ENCODE measurements at regions not wholly inside any gene's neighbourhood (a gene's known extent, or its start where the extent isn't known, plus 50 kb on each side); places are given as distances from the start of the nearest gene placed in this dataset.
A peak's percentile ranks its signal among the peaks of the same experiment; 100 is the strongest.
"Not testable (repeated sequence)": the region's sequence is repeated elsewhere in the genome, so short reads cannot be mapped to it uniquely, and the experiment has no call there.

DNA sequence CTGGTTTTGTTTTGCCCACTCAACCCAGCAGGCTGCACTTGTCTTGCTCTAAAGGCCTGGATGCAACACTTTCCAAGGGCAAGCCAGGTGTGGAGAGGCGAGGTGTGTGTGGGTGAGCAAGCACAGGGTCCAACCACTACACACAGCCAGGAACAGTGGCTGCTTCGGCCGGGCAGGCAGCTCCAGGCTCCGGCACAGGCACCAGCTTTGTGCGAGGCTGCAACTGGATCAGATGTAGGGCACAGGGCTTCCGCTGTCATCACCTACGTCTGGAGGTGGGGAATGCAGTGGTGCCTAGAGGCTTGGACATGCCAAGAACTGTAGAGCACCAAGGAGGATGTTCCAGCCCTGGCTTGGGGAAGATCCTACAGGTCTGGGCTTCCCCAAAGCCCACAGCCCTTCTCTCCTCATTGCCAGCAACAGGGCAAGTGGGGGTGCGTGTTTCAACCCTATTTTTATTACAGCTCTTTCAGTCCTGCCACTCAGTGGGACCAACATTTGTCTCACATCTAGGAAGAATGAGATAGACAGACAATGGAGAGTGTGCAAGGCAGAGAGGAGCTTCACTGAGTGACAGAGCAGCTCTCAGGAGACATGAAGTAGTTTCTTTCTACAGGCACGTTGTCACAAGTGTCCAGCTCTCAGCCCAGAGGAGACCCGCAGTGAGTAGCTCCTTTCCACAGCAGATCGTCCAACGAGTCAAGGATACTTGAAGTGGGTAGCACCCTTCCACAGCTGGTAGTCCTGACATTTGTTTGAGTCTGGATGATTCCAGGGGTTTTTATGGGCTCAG lies 622.2 kb downstream of the CDH9 start:
- FAIRE-seq (no peak), DNase-seq (ENCODE audit: insufficient read length, low spot score) (no peak)
- no peak for TF ChIP-seq SPI1 (IDR thresholded peaks at IDR 0.05; ENCODE audit: low read depth, low read length)
- TF ChIP-seq POLR2A (IDR thresholded peaks at IDR 0.05; ENCODE audit: low read depth, low read length): no peak
- no peak for TF ChIP-seq POU2F2 (IDR thresholded peaks at IDR 0.05; ENCODE audit: low read depth, low read length)

- DNase-seq (ENCODE audit: insufficient read length, low spot score): no peak
- no peak for TF ChIP-seq PAX5 (IDR thresholded peaks at IDR 0.05; ENCODE audit: insufficient read depth, low read length, severe bottlenecking)
- no peak for TF ChIP-seq TAF1 (IDR thresholded peaks at IDR 0.05; ENCODE audit: low read depth, low read length)
- TF ChIP-seq POU2F2 (IDR thresholded peaks at IDR 0.05; ENCODE audit: low read depth, low read length): no peak
- TF ChIP-seq SPI1 (IDR thresholded peaks at IDR 0.05; ENCODE audit: low read depth, low read length): no peak
- no peak for FAIRE-seq
Measured at GRCh38 chr5:26390608-26391007, 647.8 kb downstream of the CDH9 start.

DNA sequence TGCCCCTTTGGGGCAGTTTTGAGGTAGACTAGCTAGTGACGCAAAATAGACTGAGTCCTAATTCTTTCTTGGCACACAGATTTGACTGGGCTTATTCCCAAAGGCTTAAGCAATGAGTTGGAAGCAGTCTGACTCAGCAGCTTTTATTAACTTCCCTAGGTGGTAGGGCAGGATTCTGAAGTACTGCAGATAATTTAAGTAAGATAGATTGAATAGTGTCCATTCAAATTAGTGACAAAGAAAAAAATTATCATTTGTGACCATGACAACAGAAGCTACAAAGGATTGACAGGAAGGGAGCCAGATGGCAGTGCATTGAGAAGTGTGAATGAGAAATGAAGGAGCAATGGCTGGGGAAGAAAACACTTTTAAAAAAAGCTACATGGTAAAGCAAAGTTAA lies 649.4 kb downstream of the CDH9 start:
- TF ChIP-seq TAF1 (IDR thresholded peaks at IDR 0.05; ENCODE audit: low read depth, low read length): no peak
- TF ChIP-seq POU2F2 (IDR thresholded peaks at IDR 0.05; ENCODE audit: low read depth, low read length): no peak
- TF ChIP-seq POLR2A (IDR thresholded peaks at IDR 0.05; ENCODE audit: low read depth, low read length): no peak
- no peak for TF ChIP-seq PAX5 (IDR thresholded peaks at IDR 0.05; ENCODE audit: insufficient read depth, low read length, severe bottlenecking)
- TF ChIP-seq SPI1 (IDR thresholded peaks at IDR 0.05; ENCODE audit: low read depth, low read length): no peak
- TF ChIP-seq POLR2AphosphoS5 (IDR thresholded peaks at IDR 0.05; ENCODE audit: low read depth, low read length): no peak
- DNase-seq (ENCODE audit: insufficient read length, low spot score): no peak
- FAIRE-seq: no peak

DNA sequence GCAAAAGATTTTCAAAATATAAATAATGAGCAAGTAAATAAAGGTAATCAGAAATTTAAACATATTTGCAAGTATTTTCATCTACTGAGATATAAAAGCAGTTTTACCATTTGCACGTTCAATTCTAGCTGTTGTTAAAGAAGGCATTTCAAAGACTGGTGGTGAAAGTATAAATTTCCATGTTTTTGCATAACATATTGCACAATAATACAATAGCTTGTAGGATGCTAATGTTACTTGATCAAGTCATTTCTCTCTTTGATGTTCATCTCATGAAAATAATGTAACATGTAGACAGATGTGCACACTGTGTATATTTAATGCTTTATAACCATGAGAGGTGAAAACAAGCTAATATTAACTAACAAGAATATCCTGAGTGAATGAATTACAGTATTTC lies 651.9 kb downstream of the CDH9 start:
- FAIRE-seq: no peak

GRCh38 chr5:26364624-26365023 lies 673.8 kb downstream of the CDH9 start:
- FAIRE-seq; DNase-seq (ENCODE audit: insufficient read length, low spot score): not testable (repeated sequence)

More for the DNA sequence above, 651.9 kb downstream of the CDH9 start:
- no peak for TF ChIP-seq TAF1 (IDR thresholded peaks at IDR 0.05; ENCODE audit: low read depth, low read length)
- no peak for TF ChIP-seq POU2F2 (IDR thresholded peaks at IDR 0.05; ENCODE audit: low read depth, low read length)
- TF ChIP-seq SPI1 (IDR thresholded peaks at IDR 0.05; ENCODE audit: low read depth, low read length): no peak
- no peak for TF ChIP-seq POLR2A (IDR thresholded peaks at IDR 0.05; ENCODE audit: low read depth, low read length)
- TF ChIP-seq POLR2AphosphoS5 (IDR thresholded peaks at IDR 0.05; ENCODE audit: low read depth, low read length): no peak
- no peak for TF ChIP-seq PAX5 (IDR thresholded peaks at IDR 0.05; ENCODE audit: insufficient read depth, low read length, severe bottlenecking)
- DNase-seq (ENCODE audit: insufficient read length, low spot score): no peak

DNA sequence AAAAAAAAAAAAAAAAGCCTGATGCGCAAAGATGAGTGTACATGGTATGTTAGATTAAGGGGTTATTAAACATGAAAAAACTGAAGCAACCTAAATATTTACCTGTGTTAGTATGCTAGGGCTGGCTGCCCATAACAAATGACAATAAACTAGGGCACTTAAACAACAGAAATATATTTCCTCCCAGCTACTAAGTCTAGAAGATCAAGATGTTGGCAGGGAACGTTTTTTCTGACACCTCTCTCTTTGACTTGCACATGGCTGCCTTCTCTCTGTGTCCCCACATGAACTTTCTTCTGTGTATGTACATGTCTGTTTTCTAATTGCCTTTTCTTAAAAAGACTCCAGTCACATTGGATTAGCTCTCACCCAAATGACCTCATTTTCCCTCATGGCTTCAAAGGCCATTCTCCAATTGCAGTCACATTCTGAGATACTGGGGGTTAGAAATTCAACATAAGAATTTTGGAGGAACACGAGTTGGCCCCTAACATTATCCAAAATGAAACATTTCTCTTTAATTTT lies 694.5 kb downstream of the CDH9 start:
- DNase-seq (ENCODE audit: insufficient read length, low spot score) (no peak), FAIRE-seq (no peak)
- TF ChIP-seq SPI1 (IDR thresholded peaks at IDR 0.05; ENCODE audit: low read depth, low read length) (no peak), PAX5 (IDR thresholded peaks at IDR 0.05; ENCODE audit: insufficient read depth, low read length, severe bottlenecking) (no peak), POU2F2 (IDR thresholded peaks at IDR 0.05; ENCODE audit: low read depth, low read length) (no peak), TAF1 (IDR thresholded peaks at IDR 0.05; ENCODE audit: low read depth, low read length) (no peak), POLR2AphosphoS5 (IDR thresholded peaks at IDR 0.05; ENCODE audit: low read depth, low read length) (no peak), POLR2A (IDR thresholded peaks at IDR 0.05; ENCODE audit: low read depth, low read length) (no peak)

DNA sequence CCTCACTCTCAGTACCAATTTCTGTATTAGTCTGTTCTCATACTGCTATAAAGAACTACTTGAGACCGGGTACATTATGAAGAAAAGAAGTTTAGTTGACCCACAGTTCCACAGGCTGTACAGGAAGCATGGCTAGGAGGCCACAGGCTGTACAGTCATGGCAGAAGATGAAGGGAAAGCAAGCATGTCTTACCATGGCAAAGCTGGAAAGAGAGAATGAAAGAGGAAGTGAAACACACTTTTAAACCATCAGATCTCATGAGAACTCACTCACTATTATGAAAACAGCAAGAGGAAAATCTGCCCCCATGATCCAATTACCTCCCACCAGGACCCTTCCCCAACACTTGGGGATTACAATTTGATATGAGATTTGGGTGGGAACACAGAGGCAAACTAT lies 698.8 kb downstream of the CDH9 start:
- DNase-seq (ENCODE audit: insufficient read length, low spot score) (no peak), FAIRE-seq (no peak)
- TF ChIP-seq POLR2AphosphoS5 (IDR thresholded peaks at IDR 0.05; ENCODE audit: low read depth, low read length) (no peak), SPI1 (IDR thresholded peaks at IDR 0.05; ENCODE audit: low read depth, low read length) (peak; percentile 86), POU2F2 (IDR thresholded peaks at IDR 0.05; ENCODE audit: low read depth, low read length) (no peak), TAF1 (IDR thresholded peaks at IDR 0.05; ENCODE audit: low read depth, low read length) (no peak), PAX5 (IDR thresholded peaks at IDR 0.05; ENCODE audit: insufficient read depth, low read length, severe bottlenecking) (no peak)

GRCh38 chr5:26329562-26330189 lies 708.7 kb downstream of the CDH9 start:
- TF ChIP-seq POLR2AphosphoS5 (IDR thresholded peaks at IDR 0.05; ENCODE audit: low read depth, low read length) (no peak), PAX5 (IDR thresholded peaks at IDR 0.05; ENCODE audit: insufficient read depth, low read length, severe bottlenecking) (no peak), SPI1 (IDR thresholded peaks at IDR 0.05; ENCODE audit: low read depth, low read length) (no peak), TAF1 (IDR thresholded peaks at IDR 0.05; ENCODE audit: low read depth, low read length) (no peak), POU2F2 (IDR thresholded peaks at IDR 0.05; ENCODE audit: low read depth, low read length) (no peak), POLR2A (IDR thresholded peaks at IDR 0.05; ENCODE audit: low read depth, low read length) (no peak)
- DNase-seq (ENCODE audit: insufficient read length, low spot score): no peak
- FAIRE-seq: no peak

DNA sequence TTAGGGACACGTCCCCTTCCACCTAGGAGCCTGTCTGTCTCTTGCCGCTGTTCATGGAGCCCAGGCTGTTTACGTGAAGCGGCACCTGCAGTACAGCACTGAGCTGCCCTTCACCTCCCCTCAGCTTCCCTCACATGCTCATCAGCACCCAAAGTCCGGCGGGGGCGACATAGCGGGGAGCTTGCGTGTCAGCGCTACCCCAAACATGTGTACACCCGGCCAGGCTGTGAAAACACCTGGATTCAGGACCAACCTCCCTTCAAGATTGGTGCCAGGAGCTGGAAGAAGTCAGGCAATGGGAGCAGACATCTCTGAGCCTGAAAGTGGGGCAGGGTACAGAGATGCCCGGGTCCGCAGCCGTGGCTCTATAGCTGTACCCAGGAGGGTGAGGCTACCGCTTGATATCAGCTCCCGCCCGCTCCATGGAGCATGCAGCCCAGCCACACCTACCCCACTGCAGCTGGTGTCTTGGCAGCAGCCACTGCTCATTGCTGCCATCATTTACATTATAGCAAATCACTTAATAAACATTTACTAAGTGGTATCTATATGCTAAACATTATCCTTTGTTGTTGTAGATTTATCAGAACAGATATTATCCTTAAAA lies 712.1 kb downstream of the CDH9 start:
- FAIRE-seq (no peak), DNase-seq (ENCODE audit: insufficient read length, low spot score) (no peak)
- no peak for TF ChIP-seq PAX5 (IDR thresholded peaks at IDR 0.05; ENCODE audit: insufficient read depth, low read length, severe bottlenecking)
- TF ChIP-seq POLR2AphosphoS5 (IDR thresholded peaks at IDR 0.05; ENCODE audit: low read depth, low read length): no peak
- no peak for TF ChIP-seq POU2F2 (IDR thresholded peaks at IDR 0.05; ENCODE audit: low read depth, low read length)
- TF ChIP-seq SPI1 (IDR thresholded peaks at IDR 0.05; ENCODE audit: low read depth, low read length): no peak
- TF ChIP-seq TAF1 (IDR thresholded peaks at IDR 0.05; ENCODE audit: low read depth, low read length): no peak
- TF ChIP-seq POLR2A (IDR thresholded peaks at IDR 0.05; ENCODE audit: low read depth, low read length): no peak

GRCh38 chr5:26325432-26325831 lies 713.0 kb downstream of the CDH9 start:
- not testable (repeated sequence) for FAIRE-seq; DNase-seq (ENCODE audit: insufficient read length, low spot score)

DNA sequence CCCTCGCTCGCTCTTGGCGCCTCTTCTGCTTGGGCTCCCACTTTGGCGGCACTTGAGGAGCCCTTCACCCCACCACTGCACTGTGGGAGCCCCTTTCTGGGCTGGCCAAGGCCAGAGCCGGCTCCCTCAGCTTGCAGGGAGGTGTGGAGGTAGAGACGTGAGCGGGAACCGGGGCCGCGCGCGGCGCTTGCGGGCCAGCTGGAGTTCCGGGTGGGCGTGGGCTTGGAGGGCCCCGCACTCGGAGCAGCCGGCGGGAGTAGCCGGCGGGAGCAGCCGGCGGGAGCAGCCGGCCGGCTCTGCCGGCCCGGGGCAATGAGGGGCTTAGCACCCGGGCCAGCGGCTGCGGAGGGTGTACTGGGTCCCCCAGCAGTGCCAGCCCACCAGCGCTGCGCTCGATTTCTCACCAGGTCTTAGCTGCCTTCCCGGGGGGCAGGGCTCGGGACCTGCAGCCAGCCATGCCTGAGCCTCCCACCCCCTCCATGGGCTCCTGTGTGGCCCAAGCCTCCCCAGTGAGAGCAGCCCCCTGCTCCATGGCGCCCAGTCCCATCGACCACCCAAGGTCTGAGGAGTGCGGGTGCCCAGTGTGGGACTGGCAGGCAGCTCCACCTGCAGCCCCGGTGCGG lies 714.0 kb downstream of the CDH9 start:
- not testable (repeated sequence) for FAIRE-seq; DNase-seq (ENCODE audit: insufficient read length, low spot score)
